Fibroblast of lung (primary cell): ENCODE measurements at regions not wholly inside any gene's neighbourhood (a gene's known extent, or its start where the extent isn't known, plus 50 kb on each side); places are given as distances from the start of the nearest gene placed in this dataset.

Experiments used
- CTCF ChIP-seq, 2 donors: IDR thresholded peaks in 1 of 2; conservative IDR thresholded peaks in 1 of 2; 1 replicate in 1 of 2; 2 replicates in 1 of 2; pipeline ENCODE4 v1.5.1; 2011 to 2012; ENCODE audit warnings: low read length in 2 of 2, control low read depth in 1 of 2, inconsistent platforms in 1 of 2, low read depth in 1 of 2, mild to moderate bottlenecking in 1 of 2
- EZH2 ChIP-seq: IDR thresholded peaks from 2 replicates; pipeline ENCODE4 v1.5.1; 2012; ENCODE audit warnings: low read length, control low read depth, mild to moderate bottlenecking; ENCODE audit errors: missing control alignments

- TF ChIP-seq EZH2, result no peak
- TF ChIP-seq CTCF (conservative IDR thresholded peaks at IDR 0.05 in 1 of 2, IDR thresholded peaks at IDR 0.05 in 1 of 2; ENCODE audit: low read depth in 1 of 2, low read length in 2 of 2), result no peak
These were observed 167.8 kb downstream of the TTC6 start for GRCh38 chr14:37763266-37763665.
